NCI-H2081 (cell line): ENCODE measurements at regions not wholly inside any gene's neighbourhood (a gene's known extent, or its start where the extent isn't known, plus 50 kb on each side); places are given as distances from the start of the nearest gene placed in this dataset.
A peak's percentile ranks its signal among the peaks of the same experiment; 100 is the strongest.
"Not testable (repeated sequence)": the region's sequence is repeated elsewhere in the genome, so short reads cannot be mapped to it uniquely, and the experiment has no call there.

Experiments
- DNase-seq, 2 experiments: peaks; one replicate each; lab custom pipeline; 2025; lab: John Stamatoyannopoulos, UW

DNA sequence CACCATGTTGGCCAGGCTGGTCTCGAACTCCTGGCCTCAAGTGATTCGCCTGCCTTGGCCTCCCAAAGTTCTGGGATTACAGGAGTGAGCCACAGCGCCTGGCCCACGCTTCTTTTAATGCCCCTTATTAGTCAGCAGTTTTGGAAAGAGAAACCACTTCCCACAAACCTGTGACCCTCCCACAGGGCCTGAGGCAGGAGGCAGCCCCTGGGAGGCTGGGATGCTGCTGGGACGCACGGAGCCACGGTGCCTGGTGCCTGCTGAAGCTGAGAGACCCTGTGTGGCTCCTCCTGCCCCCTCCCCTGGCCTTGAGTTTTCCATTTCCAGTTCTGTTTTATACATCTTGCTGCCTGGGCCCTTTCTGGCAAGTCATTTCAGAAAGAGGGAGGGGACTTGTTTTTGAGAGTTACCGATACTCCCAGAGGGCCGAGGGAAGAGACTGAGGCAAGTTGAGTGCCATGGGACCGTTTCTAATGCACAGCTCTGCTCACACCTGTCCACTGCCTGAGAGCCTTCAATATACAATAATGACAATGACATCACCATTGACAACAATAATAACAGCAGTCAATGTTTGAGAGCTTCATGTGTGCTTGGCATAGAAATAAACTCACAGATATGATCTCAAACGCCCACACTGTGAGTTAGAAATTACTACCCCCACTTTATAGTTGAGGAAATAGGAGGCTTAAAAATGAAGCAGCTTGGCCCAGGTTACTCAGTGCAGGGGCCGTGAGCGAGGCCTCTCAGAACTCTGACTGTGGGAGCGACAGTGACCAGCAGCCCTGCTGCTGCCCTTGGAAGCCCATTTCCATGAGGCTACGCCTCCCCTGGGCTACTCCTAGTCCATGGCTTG, 78.1 kb upstream of the YWHAQ start:
- DNase-seq: no peak

GRCh38 chr2:9709539-9710285, 78.9 kb upstream of the YWHAQ start:
- no peak for DNase-seq

GRCh38 chr2:9710311-9710710, 79.5 kb upstream of the YWHAQ start:
- no peak for DNase-seq

- no peak for DNase-seq
Observed at GRCh38 chr2:9712263-9712662, 81.5 kb upstream of the YWHAQ start.

DNA sequence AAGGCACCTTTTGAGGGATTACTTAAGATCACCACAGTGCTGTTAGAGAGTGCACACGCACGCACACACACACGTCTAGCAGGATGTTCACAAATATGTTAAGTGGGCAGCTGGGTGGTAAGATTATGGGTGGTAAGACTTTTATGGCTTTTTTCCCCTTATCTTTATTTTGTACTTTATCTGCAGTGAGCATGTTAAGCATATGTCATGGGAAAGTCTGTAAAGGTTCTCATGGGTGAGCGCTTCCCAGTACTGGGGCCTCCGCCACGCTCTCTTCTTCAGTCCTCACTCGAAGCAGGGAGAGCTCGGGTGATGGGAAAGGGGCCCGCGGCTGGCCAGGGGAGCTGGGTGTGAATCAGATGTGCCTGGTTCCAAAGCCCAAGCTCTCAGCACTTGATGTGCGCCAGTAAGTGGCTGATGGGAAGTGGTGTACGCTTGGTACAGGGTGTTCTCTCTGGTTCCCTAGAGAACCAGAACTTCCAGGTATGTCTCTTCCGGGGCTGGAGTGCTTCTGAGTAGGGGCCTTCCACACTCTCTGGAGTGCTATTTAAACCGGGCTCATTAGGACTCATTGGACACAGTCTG, 83.9 kb upstream of the YWHAQ start:
- no peak for DNase-seq

GRCh38 chr2:9715238-9715637, 84.4 kb upstream of the YWHAQ start:
- DNase-seq: no peak

DNA sequence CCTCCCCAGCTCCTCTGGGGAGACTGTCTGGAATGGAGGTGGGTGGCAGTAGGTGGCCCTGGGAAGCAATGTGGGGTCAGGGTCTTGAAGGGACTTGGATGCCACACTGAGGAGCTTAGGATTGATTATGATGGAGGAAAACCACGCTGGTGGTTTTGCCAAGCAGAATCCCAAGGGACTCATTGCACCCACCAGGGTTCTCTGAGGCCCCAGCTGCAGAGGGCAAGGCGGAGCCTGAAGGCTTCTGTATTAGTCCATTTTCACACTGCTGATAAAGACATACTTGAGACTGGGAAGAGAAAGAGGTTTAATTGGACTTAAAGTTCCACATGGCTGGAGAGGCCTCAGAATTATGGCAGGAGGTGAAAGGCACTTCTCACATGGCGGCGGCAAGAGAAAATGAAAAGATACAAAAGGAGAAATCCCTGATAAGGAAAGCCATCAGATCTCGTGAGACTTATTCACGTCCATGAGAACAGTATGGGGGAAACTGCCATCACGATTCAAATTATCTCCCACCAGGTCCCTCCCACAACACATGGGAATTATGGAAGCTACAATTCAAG, 87.2 kb upstream of the YWHAQ start:
- DNase-seq: no peak

- DNase-seq: peak; percentile 26 to 61
Observed at GRCh38 chr2:9720352-9721093, 89.7 kb upstream of the YWHAQ start.

- DNase-seq: no peak
Observed at GRCh38 chr2:9721344-9721743, 90.5 kb upstream of the YWHAQ start.

GRCh38 chr2:9722451-9722850, 91.7 kb upstream of the YWHAQ start:
- DNase-seq: no peak

DNA sequence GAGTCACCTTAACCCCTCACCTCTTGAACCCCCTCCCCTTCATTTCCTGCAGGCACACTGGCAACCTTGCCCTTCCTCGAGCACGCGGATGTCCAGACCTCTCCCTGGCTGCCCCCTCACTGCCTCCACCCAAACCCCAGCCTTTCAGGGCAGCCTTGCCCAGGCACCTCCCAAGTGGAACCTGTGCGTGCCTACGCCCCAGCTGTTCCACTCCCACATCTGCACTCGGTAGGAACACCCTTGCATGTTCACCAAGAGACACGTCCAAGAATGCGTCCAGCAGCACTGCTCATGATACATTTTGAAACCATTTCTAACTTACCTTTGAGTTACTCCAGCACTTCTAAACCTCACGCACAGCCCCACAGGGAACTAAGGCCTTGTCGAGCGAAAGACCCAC, 93.8 kb upstream of the YWHAQ start:
- DNase-seq: no peak

GRCh38 chr2:9725106-9725505, 94.3 kb upstream of the YWHAQ start:
- no peak for DNase-seq

GRCh38 chr2:9726016-9726415, 95.2 kb upstream of the YWHAQ start:
- not testable (repeated sequence) for DNase-seq

DNA sequence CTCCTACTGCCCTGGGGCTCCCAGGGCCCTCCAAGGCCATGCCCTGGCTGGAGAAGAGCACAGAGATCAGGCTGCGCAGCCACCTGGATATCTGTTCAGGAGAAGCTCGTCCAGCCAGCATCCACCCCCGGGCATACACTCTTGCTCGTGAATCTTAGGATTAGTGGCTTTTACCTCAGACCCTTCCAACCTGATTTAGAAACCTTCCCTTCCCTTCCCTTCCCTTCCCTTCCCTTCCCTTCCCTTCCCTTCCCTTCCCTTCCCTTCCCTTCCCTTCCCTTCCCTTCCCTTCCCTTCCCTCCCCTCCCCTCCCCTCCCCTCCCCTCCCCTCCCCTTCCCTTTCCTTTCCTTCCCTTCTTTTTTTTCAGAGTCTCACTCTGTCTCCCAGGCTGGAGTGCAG, 99.7 kb upstream of the YWHAQ start:
- DNase-seq: not testable (repeated sequence)

DNA sequence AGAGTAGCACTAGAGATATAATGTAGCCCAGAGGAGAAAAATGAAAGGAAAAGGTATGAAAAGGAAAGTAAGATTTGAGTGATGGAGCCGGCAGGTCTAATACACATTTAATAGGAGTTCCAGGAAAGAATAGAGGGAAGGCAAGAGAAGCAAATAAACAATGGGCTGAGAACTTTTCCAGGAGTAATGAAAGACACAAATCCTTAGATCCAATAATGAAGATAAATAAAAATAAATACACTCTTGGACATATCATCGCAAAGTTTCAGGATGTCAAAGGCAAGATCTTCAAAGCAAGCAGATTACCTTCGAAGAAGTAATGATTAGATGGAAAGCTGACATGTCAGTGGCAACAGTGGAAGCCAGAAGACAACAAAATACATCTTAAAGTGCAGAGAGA, 102.0 kb upstream of the YWHAQ start:
- no peak for DNase-seq

DNA sequence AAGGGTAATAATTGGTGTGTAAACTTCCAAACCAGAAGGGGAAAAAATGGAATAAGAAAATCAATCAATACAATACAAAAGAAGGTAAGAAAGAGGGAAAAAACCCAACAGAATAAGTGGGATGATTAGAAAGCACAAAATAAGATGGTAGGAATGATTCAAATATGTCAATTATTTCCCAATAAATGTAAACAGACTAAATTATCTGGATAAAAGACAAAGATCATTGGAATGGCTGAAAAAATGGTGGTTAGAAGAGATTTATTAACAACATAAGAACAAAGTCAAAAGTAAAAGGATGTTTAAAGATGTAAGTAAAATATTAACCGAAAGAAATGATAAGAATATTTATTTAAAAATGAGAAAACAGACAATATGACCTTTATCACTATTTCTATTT, 103.5 kb upstream of the YWHAQ start:
- no peak for DNase-seq

DNA sequence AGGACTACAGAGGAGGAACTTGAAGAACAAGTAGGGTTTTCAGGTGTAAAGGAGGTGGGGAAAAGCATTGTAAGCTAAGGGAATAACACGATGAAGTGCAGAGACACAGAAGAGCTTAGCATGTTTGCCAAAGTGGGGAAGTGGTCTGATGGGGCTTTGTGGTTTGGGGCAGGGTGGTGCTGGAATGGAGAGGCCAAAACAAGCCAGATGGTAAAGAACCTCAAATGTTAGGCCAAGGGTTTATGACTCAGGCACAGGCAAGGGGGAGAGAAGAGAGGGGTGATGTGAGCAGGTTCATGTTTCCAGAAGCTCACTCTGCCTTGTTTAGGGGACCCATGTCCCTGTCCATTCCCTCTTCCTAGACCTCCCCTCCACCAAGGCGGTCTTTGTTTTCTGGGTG, 104.5 kb upstream of the YWHAQ start:
- no peak for DNase-seq

GRCh38 chr2:9736021-9736420, 105.2 kb upstream of the YWHAQ start:
- no peak for DNase-seq

DNA sequence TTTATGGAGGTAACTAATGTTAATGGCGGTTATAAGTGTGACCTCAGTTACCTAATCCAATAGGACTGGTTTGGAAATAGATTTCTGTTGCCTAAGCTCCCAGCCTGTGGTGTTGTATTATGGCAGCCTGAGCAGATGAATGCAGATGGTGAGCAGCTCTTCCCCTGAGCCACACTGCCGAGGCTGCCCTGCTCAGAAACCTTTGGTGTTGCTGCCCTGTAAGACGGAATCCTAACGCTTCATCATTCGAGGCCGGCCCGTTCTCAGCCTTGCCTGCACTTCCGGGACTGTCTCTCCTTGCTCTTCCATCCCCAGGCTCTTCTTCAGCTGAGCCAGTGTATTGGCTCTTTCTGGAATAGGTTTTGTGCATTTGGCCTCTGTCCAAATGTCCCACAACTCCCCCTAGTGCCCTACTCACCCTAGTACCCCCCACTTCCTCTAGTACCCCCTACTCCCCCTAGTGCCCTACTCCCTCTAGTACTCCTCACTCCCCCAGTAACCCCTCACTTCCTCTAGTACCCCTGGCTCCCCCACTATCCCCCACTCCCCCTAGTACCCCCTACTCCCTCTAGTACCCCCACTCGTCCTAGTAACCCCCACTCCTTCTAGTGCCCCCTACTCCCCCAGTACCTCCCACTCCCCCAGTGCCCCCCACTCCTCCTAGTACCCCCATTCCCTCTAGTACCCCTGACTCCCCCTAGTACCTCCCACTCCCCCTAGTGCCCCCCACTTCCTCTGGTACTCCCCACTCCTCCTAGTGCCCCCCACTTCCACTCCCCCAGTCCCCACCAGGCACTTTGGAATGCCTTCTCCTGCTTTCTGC, 106.0 kb upstream of the TAF1B start:
- no peak for DNase-seq

GRCh38 chr2:9738062-9738461, 105.2 kb upstream of the TAF1B start:
- no peak for DNase-seq
